ENCODE measurements at regions not wholly inside any gene's neighbourhood (a gene's known extent, or its start where the extent isn't known, plus 50 kb on each side); places are given as distances from the start of the nearest gene placed in this dataset.

DNA sequence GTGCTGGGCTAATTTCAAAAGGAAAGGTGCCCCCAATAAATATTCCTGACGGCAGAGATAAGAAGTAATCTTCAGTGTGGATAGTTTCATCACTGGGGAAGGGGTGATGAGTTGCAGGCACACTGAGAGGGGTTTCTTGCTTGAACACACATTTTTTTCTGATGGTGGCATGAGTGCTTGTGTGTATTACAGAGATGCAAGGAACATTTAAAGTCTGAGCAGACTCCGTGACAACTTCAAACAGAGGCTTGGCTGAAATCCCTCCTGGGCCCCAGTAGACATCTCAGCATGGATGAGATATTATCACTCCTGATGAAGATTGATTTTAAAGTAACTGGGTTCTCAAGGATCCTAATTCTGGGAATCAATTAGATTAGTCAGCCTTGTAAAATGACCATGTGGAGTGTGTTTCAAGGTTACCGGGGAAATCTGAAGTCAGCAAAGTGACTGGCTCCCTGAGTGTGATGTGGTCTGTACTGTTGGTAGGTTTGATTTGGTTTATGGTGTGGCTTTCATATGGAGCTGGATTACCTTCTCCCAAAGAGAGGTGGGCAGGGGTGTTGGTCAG, 435.8 kb upstream of the EEF2KMT start:
- Mint-ChIP-seq H3K4me1 (no peaks in the 10 kb centered on the region), H3K27me3 (no peaks in the 10 kb centered on the region), H3K27ac (ENCODE audit: low read depth) (no peak overlapping the region), H3K4me3 (no peak overlapping the region), H3K9me3 (peaks cover 11% of the 10 kb centered on the region), H3K36me3 (ENCODE audit: insufficient read depth) (no peaks in the 10 kb centered on the region)
- ATAC-seq (replicated peaks; ENCODE audit: extremely low read depth, poor library complexity, severe bottlenecking) (no peak), DNase-seq (ENCODE audit: low spot score in 2 of 2) (no peak)

DNA sequence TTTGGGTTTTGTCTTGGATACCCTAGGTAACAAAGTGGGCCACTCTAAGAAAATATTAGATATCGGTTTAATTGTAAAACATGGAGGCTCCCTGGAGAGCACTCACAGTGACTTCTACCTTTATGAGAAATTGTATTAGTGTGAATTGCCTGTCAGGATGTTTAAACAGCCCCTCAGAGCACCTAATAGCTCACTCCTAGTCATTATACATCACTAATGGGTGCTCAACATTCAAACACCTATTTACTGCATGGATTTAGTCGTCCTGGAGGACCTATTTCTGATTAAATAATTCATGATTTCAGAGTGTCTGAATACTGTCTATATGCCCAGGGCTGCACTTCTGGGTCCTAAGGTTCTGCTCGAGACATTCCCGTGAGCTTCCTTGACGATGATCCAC, 430.2 kb upstream of the EEF2KMT start:
- no peak for DNase-seq (ENCODE audit: low spot score in 2 of 2)
- Mint-ChIP-seq H3K27ac (ENCODE audit: low read depth) (no peak overlapping the region), H3K4me1 (no peaks in the 10 kb centered on the region), H3K27me3 (peaks cover 8% of the 10 kb centered on the region), H3K4me3 (no peak overlapping the region), H3K9me3 (peaks cover 7% of the 10 kb centered on the region), H3K36me3 (ENCODE audit: insufficient read depth) (no peaks in the 10 kb centered on the region)
- no peak for ATAC-seq (replicated peaks; ENCODE audit: extremely low read depth, poor library complexity, severe bottlenecking)

DNA sequence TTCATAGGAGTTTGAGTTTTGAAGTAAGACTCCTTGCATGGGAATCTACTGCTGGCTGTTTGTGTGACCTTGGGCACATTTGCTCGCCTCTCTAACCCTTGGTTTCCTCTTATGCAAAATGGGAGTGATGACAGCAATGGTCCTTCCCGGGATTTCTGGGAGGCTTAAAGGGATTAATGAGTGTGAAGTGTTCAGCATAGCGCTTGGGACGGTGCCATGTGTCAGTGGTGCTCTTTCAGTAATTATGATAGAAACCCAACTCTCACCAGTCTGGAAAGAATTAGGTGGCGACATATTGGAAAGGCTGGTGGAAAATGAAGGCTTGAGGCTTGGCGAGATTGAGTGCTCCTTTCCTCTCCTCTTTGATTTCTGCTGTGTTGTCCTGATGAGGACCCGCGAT, 429.2 kb upstream of the EEF2KMT start:
- Mint-ChIP-seq H3K27me3 (peaks cover 8% of the 10 kb centered on the region), H3K4me3 (no peak overlapping the region), H3K27ac (ENCODE audit: low read depth) (no peak overlapping the region), H3K4me1 (no peaks in the 10 kb centered on the region), H3K36me3 (ENCODE audit: insufficient read depth) (no peaks in the 10 kb centered on the region), H3K9me3 (peaks cover 16% of the 10 kb centered on the region)
- no peak for ATAC-seq (replicated peaks; ENCODE audit: extremely low read depth, poor library complexity, severe bottlenecking)
- no peak for DNase-seq (ENCODE audit: low spot score in 2 of 2)

DNA sequence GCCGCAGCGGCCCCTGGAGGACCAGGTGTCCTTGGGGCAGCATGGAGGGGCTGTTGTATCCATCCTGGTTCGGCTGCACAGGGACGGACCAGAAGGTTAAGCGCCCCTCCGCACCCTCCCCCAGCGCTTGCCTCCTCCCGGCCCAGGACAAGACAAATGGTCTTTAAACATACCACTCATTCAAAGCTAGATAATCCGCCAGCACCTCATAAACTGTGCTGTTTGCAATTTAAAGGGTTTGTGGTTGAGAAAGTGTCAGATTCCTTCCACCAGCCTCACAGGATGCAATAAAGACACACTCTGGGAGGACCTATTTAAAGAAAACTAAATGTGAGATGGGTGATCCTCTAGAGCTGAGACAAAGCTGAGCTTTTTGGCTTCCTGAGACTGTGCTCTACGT, 426.2 kb upstream of the EEF2KMT start:
- DNase-seq (ENCODE audit: low spot score in 2 of 2): no peak
- no peaks in the 10 kb centered on the region for H3K36me3 Mint-ChIP-seq (ENCODE audit: insufficient read depth)
- no peak for ATAC-seq (replicated peaks; ENCODE audit: extremely low read depth, poor library complexity, severe bottlenecking)
- H3K9me3 Mint-ChIP-seq: peaks cover 12% of the 10 kb centered on the region
- peaks cover 8% of the 10 kb centered on the region for H3K27me3 Mint-ChIP-seq
- no peak overlapping the region for H3K27ac Mint-ChIP-seq (ENCODE audit: low read depth)
- H3K4me1 Mint-ChIP-seq: no peaks in the 10 kb centered on the region
- no peak overlapping the region for H3K4me3 Mint-ChIP-seq

DNA sequence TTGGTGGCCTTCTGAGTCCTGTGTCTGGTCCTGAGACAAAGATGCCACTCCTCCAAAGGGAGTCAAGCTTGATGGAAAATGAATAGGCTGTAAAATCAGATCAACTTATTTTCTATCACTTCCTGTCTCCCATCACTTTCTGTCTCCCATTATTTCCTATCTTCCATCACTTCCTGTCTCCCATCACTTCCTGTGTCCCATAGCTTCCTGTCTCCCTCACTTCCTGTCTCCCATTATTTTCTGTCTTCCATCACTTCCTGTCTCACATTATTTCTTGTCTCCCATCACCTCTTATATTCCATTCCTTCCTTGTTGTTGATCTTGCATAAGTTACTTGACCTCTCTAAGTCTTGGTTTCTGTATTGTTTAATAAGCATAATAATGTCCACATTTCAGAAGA, 418.5 kb upstream of the EEF2KMT start:
- ATAC-seq (replicated peaks; ENCODE audit: extremely low read depth, poor library complexity, severe bottlenecking) (no peak), DNase-seq (ENCODE audit: low spot score in 2 of 2) (no peak)
- H3K27me3 Mint-ChIP-seq: peaks cover 7% of the 10 kb centered on the region
- H3K4me1 Mint-ChIP-seq: no peaks in the 10 kb centered on the region
- H3K27ac Mint-ChIP-seq (ENCODE audit: low read depth): no peak overlapping the region
- no peak overlapping the region for H3K4me3 Mint-ChIP-seq
- peaks cover 14% of the 10 kb centered on the region for H3K9me3 Mint-ChIP-seq
- H3K36me3 Mint-ChIP-seq (ENCODE audit: insufficient read depth): no peaks in the 10 kb centered on the region

DNA sequence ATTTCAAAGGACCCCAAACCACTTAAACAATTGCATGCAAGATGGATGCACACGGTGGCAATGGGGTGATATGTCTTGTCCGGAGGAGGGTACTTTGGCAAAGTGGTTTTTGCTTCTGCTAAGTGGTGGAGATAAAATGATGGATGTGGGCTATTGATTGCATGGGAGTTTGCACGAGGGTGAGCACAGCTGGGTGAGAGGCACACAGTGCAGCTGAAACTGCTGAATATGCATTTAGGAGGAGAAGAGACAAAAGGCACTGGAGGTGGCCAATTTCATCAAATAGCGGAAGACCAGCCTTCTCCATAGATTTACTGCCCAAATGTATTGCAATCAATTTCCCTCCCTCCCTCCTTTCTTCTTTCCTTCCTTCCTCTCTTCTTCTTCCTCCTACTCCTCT, 414.4 kb upstream of the EEF2KMT start:
- Mint-ChIP-seq H3K27me3 (peaks cover 16% of the 10 kb centered on the region), H3K4me1 (no peaks in the 10 kb centered on the region), H3K9me3 (peaks cover 20% of the 10 kb centered on the region), H3K27ac (ENCODE audit: low read depth) (no peak overlapping the region), H3K4me3 (no peak overlapping the region), H3K36me3 (ENCODE audit: insufficient read depth) (no peaks in the 10 kb centered on the region)
- no peak for ATAC-seq (replicated peaks; ENCODE audit: extremely low read depth, poor library complexity, severe bottlenecking)
- DNase-seq (ENCODE audit: low spot score in 2 of 2): no peak

DNA sequence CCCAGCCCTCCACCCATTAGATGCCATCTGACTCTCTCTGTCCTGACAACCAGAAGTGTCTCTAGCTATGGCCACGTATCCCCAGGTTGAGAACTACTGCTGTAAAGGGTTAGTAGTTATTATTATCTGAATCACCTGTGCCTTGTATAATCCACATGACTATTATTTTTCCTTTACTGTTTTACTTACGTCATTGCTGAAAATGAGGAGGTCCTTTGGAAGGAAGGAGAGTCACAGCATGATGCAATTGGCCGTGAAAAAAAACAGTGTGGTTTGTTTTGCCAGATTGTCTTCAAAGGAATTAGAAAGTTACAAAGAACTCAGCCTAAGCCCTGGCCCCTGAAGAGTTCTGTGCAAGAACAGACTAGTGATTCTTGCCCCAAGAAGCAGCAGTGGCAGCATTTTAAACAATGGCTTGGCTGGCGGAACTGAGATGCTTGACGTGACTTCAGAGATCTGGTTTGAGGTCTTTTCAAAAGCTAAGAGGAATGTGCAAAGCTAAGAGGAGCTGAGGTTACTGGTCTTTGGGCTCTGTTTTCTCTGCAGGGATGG, 413.3 kb upstream of the EEF2KMT start:
- H3K4me1 Mint-ChIP-seq: no peaks in the 10 kb centered on the region
- ATAC-seq (replicated peaks; ENCODE audit: extremely low read depth, poor library complexity, severe bottlenecking): no peak
- H3K4me3 Mint-ChIP-seq: no peak overlapping the region
- no peak for DNase-seq (ENCODE audit: low spot score in 2 of 2)
- H3K36me3 Mint-ChIP-seq (ENCODE audit: insufficient read depth): no peaks in the 10 kb centered on the region
- peaks cover 16% of the 10 kb centered on the region for H3K27me3 Mint-ChIP-seq
- no peak overlapping the region for H3K27ac Mint-ChIP-seq (ENCODE audit: low read depth)
- H3K9me3 Mint-ChIP-seq: peaks cover 14% of the 10 kb centered on the region

DNA sequence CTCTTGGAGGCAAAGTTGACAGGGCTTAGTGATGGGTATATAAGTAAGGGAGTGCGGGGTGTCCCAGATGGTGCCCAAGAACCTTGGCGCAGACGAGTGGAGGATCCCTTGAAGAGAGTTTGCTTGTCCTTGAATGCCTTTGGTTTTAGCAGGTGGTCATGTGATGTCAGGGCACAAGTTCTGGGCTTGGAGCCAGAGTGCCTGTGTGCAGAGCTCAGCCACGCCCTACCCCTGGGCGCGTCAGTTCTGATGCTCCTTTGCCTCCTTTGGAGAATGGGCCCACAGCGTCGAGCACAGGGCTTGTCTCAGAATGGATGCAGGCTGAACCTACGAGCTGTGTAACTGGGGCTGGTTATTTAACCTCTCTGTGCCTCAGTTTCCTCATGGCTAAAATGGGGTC, 412.2 kb upstream of the EEF2KMT start:
- Mint-ChIP-seq H3K27ac (ENCODE audit: low read depth) (no peak overlapping the region), H3K9me3 (peaks cover 14% of the 10 kb centered on the region), H3K36me3 (ENCODE audit: insufficient read depth) (no peaks in the 10 kb centered on the region), H3K27me3 (peaks cover 16% of the 10 kb centered on the region), H3K4me1 (no peaks in the 10 kb centered on the region), H3K4me3 (no peak overlapping the region)
- no peak for ATAC-seq (replicated peaks; ENCODE audit: extremely low read depth, poor library complexity, severe bottlenecking)
- no peak for DNase-seq (ENCODE audit: low spot score in 2 of 2)

DNA sequence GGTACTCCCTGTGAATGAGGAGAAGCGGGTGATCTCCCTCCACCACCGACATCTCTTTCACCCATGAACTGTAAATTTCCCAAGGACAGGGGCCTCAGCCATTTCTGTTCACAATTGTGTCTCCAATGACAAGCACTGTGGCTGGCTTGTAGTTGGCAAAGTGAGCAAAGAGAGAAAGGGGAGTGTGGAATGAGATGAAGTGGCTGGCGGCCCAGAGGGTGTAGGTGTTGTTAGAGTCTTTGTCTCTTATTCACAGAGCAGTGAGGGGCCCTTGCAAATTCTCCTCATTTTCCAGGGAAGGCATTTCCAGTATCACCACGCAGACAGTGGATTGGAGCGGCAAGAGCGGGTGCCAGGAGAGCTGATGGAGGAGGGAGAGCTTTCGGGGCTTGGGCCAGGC, 411.7 kb upstream of the EEF2KMT start:
- DNase-seq (ENCODE audit: low spot score in 2 of 2) (no peak), ATAC-seq (replicated peaks; ENCODE audit: extremely low read depth, poor library complexity, severe bottlenecking) (no peak)
- H3K27ac Mint-ChIP-seq (ENCODE audit: low read depth): no peak overlapping the region
- no peaks in the 10 kb centered on the region for H3K36me3 Mint-ChIP-seq (ENCODE audit: insufficient read depth)
- no peaks in the 10 kb centered on the region for H3K4me1 Mint-ChIP-seq
- H3K9me3 Mint-ChIP-seq: peaks cover 11% of the 10 kb centered on the region
- peaks cover 12% of the 10 kb centered on the region for H3K27me3 Mint-ChIP-seq
- H3K4me3 Mint-ChIP-seq: no peak overlapping the region

DNA sequence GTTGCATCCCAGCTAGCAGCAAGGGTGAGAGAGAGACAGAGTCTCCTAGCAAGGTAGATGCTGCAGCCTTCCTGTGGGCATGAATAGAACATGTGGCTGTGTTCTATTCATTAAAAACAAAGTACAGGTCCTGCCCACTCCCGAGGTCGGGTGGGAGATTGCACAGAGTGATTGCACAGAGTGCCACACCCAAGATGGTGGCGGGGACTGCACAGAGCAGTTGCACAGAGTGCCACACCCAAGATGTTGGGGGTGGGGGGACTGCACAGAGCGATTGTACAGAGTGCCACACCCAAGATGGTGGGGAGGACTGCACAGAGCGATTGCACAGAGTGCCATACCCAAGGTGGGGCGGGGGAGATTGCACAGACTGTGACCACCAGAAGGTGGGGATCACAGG, 410.8 kb upstream of the EEF2KMT start:
- H3K4me1 Mint-ChIP-seq: no peaks in the 10 kb centered on the region
- ATAC-seq (replicated peaks; ENCODE audit: extremely low read depth, poor library complexity, severe bottlenecking): no peak
- no peak for DNase-seq (ENCODE audit: low spot score in 2 of 2)
- no peak overlapping the region for H3K4me3 Mint-ChIP-seq
- peaks cover 7% of the 10 kb centered on the region for H3K9me3 Mint-ChIP-seq
- H3K27me3 Mint-ChIP-seq: peaks cover 9% of the 10 kb centered on the region
- H3K27ac Mint-ChIP-seq (ENCODE audit: low read depth): no peak overlapping the region
- no peaks in the 10 kb centered on the region for H3K36me3 Mint-ChIP-seq (ENCODE audit: insufficient read depth)

DNA sequence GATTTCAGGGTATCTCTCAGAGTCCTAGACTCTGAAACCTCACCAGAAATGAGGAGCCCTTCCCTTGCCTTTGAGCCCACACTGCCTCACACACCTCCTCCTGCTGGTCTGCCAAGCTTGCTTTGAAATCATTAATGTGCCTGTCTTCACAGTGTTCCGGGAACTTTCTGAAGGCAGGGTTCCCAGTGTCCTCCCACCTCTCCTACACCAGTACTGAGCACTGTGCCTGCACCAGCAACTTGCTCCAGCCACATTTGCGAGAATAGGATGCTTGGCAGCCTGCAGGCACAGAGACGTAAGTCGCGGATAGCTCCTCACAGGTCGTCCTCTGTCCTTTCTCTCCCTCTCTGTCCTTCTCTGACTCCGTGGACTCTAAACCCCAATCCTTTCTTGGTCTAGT, 408.4 kb upstream of the EEF2KMT start:
- Mint-ChIP-seq H3K27ac (ENCODE audit: low read depth) (no peak overlapping the region), H3K4me1 (no peaks in the 10 kb centered on the region), H3K9me3 (peaks cover 7% of the 10 kb centered on the region), H3K4me3 (no peak overlapping the region), H3K27me3 (peaks cover 9% of the 10 kb centered on the region), H3K36me3 (ENCODE audit: insufficient read depth) (no peaks in the 10 kb centered on the region)
- ATAC-seq (replicated peaks; ENCODE audit: extremely low read depth, poor library complexity, severe bottlenecking) (no peak), DNase-seq (ENCODE audit: low spot score in 2 of 2) (no peak)

DNA sequence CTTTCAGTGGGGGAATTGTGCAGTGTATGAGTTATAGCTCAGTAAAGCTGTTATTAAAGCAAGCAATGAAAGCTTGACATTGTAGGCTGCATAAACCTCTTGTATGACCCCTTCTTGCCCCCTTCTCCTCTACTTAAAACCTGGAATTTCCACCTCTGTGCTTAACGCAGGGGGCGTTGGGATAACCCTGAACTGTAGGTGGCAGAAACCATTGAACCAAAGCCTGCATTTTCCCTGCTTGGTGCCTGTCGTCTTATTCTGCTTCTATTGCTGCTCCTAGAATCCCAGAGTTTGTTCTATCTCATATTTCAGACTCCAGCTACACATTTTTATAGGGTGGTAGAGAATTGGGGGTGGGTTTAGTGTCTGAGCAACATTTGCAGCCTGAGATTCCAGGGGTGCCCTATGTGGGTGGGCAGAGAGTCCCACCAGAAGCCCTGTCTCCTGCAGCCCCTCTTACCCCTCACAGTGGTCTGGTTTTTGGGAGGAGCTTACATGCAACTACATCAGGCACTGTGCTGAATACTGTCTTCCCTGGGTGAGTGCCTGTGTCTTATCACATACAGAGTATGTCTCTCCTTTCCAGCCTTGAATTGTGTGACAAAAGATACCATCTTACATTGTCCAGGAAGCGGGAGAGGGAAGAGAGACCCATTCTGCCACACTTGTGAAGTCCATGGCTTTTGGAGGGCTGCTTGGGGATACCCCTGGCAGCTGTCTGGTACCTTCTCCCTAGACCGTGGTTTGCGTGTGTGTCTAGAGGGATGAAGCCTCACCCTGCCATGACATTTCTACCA, 407.7 kb upstream of the EEF2KMT start:
- H3K27me3 Mint-ChIP-seq: peaks cover 9% of the 10 kb centered on the region
- no peaks in the 10 kb centered on the region for H3K36me3 Mint-ChIP-seq (ENCODE audit: insufficient read depth)
- no peak overlapping the region for H3K4me3 Mint-ChIP-seq
- no peaks in the 10 kb centered on the region for H3K4me1 Mint-ChIP-seq
- peaks cover 7% of the 10 kb centered on the region for H3K9me3 Mint-ChIP-seq
- no peak overlapping the region for H3K27ac Mint-ChIP-seq (ENCODE audit: low read depth)
- no peak for DNase-seq (ENCODE audit: low spot score in 2 of 2)
- no peak for ATAC-seq (replicated peaks; ENCODE audit: extremely low read depth, poor library complexity, severe bottlenecking)

DNA sequence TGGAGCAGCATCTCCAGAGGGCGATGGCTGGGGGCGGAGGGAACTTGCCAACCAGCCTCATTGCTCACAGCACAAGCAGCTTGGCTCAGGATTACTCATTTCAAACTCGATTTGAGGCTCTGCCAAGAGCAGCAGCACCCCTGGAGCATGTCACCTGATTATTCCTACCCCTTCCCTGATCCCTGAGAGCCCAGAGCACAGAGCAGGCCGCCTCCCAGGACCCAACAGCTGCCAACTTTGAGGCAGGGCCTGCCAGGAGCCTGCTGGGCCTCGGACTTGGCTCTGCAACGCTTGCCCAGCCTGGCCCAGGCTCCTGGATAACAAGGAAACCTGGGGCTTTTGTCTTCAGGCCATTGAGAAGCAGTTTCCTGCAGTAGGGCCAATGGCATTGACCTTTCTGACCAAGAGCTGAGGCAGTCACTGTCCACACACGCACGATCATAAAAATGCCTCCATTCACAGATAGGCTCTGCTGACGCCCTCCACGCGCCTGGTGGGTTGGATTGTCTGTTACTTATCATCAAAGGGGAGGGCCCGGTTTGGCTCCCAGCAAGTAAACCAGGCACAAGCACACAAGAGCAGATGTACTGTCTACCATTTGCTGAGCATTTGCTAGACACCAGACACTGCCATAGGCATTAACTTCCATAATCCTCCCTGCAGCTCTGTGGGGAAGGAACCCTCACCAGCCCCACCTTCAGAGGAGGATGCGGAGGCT, 406.6 kb upstream of the EEF2KMT start:
- H3K36me3 Mint-ChIP-seq (ENCODE audit: insufficient read depth): no peaks in the 10 kb centered on the region
- no peak for ATAC-seq (replicated peaks; ENCODE audit: extremely low read depth, poor library complexity, severe bottlenecking)
- H3K27ac Mint-ChIP-seq (ENCODE audit: low read depth): no peak overlapping the region
- no peak overlapping the region for H3K4me3 Mint-ChIP-seq
- H3K27me3 Mint-ChIP-seq: peaks cover 3% of the 10 kb centered on the region
- DNase-seq (ENCODE audit: low spot score in 2 of 2): no peak
- H3K9me3 Mint-ChIP-seq: peaks cover 9% of the 10 kb centered on the region
- H3K4me1 Mint-ChIP-seq: no peaks in the 10 kb centered on the region

All from central memory CD8-positive, alpha-beta T cell (primary cell).